ENCODE measurements at regions not wholly inside any gene's neighbourhood (a gene's known extent, or its start where the extent isn't known, plus 50 kb on each side); places are given as distances from the start of the nearest gene placed in this dataset.
"Not testable (repeated sequence)": the region's sequence is repeated elsewhere in the genome, so short reads cannot be mapped to it uniquely, and the experiment has no call there.

DNA sequence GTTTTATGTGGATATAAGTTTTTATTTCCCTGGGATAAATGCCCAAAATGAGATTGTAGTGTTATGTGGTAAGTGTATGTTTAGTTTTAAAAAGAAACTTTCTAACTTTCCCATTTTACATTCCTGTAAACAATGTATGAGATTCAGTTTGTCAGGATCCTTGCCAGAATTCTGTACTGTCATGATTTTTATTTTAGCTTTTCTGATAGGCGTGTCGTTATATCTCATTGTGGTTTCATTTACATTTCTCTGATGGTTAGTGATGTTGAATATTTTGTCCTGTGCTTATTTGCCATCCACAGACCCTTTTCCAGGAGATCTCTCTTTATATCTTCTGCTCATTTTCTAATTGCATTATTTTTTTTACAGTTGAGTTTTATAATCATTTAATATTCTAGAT lies 245.6 kb upstream of the CDH2 start:
- DNase-seq (ENCODE audit: low read depth, low spot score): no peak
- no peak overlapping the region for H3K4me3 ChIP-seq (ENCODE audit: low read depth, low read length)
- ChIA-PET POLR2A (no interaction called here), CTCF (no interaction called here)
- H3K27me3 ChIP-seq (ENCODE audit: control insufficient read depth, insufficient read depth, low read length): no peaks in the 10 kb centered on the region
- TF ChIP-seq, protein P1, sequence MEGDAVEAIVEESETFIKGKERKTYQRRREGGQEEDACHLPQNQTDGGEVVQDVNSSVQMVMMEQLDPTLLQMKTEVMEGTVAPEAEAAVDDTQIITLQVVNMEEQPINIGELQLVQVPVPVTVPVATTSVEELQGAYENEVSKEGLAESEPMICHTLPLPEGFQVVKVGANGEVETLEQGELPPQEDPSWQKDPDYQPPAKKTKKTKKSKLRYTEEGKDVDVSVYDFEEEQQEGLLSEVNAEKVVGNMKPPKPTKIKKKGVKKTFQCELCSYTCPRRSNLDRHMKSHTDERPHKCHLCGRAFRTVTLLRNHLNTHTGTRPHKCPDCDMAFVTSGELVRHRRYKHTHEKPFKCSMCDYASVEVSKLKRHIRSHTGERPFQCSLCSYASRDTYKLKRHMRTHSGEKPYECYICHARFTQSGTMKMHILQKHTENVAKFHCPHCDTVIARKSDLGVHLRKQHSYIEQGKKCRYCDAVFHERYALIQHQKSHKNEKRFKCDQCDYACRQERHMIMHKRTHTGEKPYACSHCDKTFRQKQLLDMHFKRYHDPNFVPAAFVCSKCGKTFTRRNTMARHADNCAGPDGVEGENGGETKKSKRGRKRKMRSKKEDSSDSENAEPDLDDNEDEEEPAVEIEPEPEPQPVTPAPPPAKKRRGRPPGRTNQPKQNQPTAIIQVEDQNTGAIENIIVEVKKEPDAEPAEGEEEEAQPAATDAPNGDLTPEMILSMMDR (IDR thresholded peaks at IDR 0.05; ENCODE audit: low read depth, low read length): no peak
- no peak overlapping the region for H3K27ac ChIP-seq (ENCODE audit: low read depth, low read length)
- H3K9me3 ChIP-seq (ENCODE audit: control insufficient read depth, insufficient read depth, low read length): peaks cover 7% of the 10 kb centered on the region; the same call in 1 of the 2 replicates

DNA sequence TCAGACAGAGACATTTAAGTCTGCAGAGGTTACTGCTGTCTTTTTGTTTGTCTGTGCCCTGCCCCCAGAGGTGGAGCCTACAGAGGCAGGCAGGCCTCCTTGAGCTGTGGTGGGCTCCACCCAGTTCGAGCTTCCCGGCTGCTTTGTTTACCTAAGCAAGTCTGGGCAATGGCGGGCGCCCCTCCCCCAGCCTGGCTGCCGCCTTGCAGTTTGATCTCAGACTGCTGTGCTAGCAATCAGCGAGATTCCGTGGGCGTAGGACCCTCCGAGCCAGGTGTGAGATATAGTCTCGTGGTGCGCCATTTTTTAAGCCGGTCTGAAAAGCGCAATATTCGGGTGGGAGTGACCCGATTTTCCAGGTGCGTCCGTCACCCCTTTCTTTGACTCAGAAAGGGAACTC lies 245.0 kb upstream of the CDH2 start:
- CTCF ChIA-PET; H3K9me3 ChIP-seq (ENCODE audit: control insufficient read depth, insufficient read depth, low read length); H3K27me3 ChIP-seq (ENCODE audit: control insufficient read depth, insufficient read depth, low read length); H3K4me3 ChIP-seq (ENCODE audit: low read depth, low read length); DNase-seq (ENCODE audit: low read depth, low spot score); H3K27ac ChIP-seq (ENCODE audit: low read depth, low read length); POLR2A ChIA-PET: not testable (repeated sequence)

DNA sequence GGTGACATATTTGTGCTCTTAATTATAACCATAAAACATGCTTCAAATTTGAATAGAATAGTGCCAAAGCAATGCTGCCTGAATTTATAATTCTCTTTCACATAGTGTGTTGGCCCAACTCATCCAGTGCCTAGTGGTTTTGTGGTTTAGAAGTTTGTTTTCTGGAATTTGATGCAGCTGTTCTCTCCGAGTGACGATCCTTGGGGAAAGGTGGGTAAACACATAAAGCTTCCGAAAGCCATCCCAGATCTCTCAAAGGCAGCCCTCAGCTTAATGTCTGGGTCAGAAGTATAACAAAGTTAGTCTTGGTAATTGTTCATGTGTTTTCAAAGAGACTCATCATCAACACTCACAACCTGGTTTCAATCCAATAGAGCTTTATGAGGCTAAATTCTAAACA lies 235.6 kb upstream of the CDH2 start:
- Histone ChIP-seq H3K9me3 (ENCODE audit: control insufficient read depth, insufficient read depth, low read length) (no peaks in the 10 kb centered on the region), H3K4me3 (ENCODE audit: low read depth, low read length) (no peak overlapping the region), H3K27ac (ENCODE audit: low read depth, low read length) (no peak overlapping the region), H3K27me3 (ENCODE audit: control insufficient read depth, insufficient read depth, low read length) (no peaks in the 10 kb centered on the region)
- TF ChIP-seq, protein P1 (IDR thresholded peaks at IDR 0.05; ENCODE audit: low read depth, low read length): no peak
- CTCF ChIA-PET: no interaction called here
- POLR2A ChIA-PET: no interaction called here
- DNase-seq (ENCODE audit: low read depth, low spot score): no peak

DNA sequence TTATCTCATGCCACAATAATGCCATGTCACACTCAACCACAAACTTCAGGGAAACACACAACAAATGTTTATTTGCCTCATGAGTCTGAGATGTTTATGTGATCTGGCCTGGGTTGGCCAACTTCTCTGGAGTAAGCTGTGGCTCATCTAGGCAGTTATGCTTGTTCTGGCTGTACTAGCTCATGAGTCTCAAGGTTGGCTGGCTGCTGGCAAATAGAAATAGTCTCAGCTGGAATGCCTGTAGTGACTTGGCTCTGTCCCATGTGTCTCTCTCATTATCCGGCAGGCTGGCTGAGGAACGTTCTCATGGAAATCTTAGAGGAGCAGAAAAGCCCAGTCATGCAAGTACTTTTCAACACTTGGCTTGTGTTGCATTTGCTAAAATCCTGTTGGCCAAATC lies 234.9 kb upstream of the CDH2 start:
- no peaks in the 10 kb centered on the region for H3K9me3 ChIP-seq (ENCODE audit: control insufficient read depth, insufficient read depth, low read length)
- no peak for DNase-seq (ENCODE audit: low read depth, low spot score)
- no peak overlapping the region for H3K4me3 ChIP-seq (ENCODE audit: low read depth, low read length)
- TF ChIP-seq, protein P1 (IDR thresholded peaks at IDR 0.05; ENCODE audit: low read depth, low read length): no peak
- POLR2A ChIA-PET: no interaction called here
- no peaks in the 10 kb centered on the region for H3K27me3 ChIP-seq (ENCODE audit: control insufficient read depth, insufficient read depth, low read length)
- no peak overlapping the region for H3K27ac ChIP-seq (ENCODE audit: low read depth, low read length)
- CTCF ChIA-PET: no interaction called here

DNA sequence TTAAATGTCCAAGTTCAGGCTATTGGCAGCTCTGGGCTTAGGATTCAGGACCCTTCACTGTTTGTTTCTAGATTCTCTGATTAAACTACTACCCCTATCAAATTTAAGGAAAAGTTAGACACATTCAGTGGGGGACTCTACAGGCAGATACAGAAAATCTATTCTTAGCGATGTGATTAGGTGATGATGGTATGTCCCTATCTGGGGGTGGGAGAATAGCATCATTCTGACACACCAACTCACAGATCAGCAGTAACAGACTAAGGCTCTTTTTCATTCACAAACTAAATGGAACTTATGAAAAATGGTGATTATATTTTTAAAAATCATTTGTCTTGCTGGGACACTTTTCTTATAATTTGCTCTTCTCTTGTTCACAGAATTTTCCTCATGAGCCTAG lies 232.9 kb upstream of the CDH2 start:
- TF ChIP-seq, protein P1 (IDR thresholded peaks at IDR 0.05; ENCODE audit: low read depth, low read length): no peak
- H3K27me3 ChIP-seq (ENCODE audit: control insufficient read depth, insufficient read depth, low read length): no peaks in the 10 kb centered on the region

DNA sequence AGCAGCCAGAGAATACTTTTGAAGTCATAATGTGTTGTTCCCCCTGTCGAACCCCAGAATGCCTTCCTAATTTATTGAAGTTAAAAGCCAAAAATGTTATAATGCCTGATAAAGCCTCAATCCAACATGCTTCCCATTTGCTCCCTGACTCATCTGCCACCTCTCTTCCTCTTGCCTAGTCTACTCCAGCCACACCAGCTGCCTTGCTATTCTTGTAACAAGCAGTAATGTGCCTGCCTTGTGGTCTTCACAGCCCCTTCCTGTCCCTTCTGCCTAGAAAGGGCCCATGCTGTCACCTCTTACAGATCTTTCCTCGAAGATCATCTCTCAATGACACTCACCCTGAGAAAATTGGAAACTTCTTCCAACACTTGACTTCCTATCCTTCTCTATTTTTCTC lies 231.6 kb upstream of the CDH2 start:
- TF ChIP-seq, protein P1 (IDR thresholded peaks at IDR 0.05; ENCODE audit: low read depth, low read length): no peak

More for the DNA sequence above, 232.9 kb upstream of the CDH2 start:
- no peak for DNase-seq (ENCODE audit: low read depth, low spot score)
- POLR2A ChIA-PET: no interaction called here
- Histone ChIP-seq H3K4me3 (ENCODE audit: low read depth, low read length) (no peak overlapping the region), H3K27ac (ENCODE audit: low read depth, low read length) (no peak overlapping the region), H3K9me3 (ENCODE audit: control insufficient read depth, insufficient read depth, low read length) (no peaks in the 10 kb centered on the region)
- CTCF ChIA-PET: no interaction called here

More for the DNA sequence above, 231.6 kb upstream of the CDH2 start:
- ChIA-PET CTCF (no interaction called here), POLR2A (no interaction called here)
- Histone ChIP-seq H3K27me3 (ENCODE audit: control insufficient read depth, insufficient read depth, low read length) (no peaks in the 10 kb centered on the region), H3K4me3 (ENCODE audit: low read depth, low read length) (no peak overlapping the region), H3K27ac (ENCODE audit: low read depth, low read length) (no peak overlapping the region), H3K9me3 (ENCODE audit: control insufficient read depth, insufficient read depth, low read length) (no peaks in the 10 kb centered on the region)
- DNase-seq (ENCODE audit: low read depth, low spot score): no peak

Measured in AG04450 (cell line).